Keratinocyte (primary cell): ENCODE measurements at regions not wholly inside any gene's neighbourhood (a gene's known extent, or its start where the extent isn't known, plus 50 kb on each side); places are given as distances from the start of the nearest gene placed in this dataset.

Source experiments
- DNase-seq: peaks from one replicate; pipeline ENCODE4 v3.0.0-alpha.2; 2011; ENCODE audit warnings: low read depth, missing footprints, low spot score
- FAIRE-seq: peaks from 2 replicates; lab custom pipeline; 2011; peaks lifted over from hg19 to GRCh38; lab: Jason Lieb, UNC
- H2AFZ ChIP-seq: 2 replicates; pipeline ENCODE4 v1.6.0; 2012; ENCODE audit warnings: low read length, control low read depth, inconsistent platforms; ENCODE audit not compliant: control insufficient read depth
- H3K27ac ChIP-seq: 2 replicates; pipeline ENCODE4 v1.5.1; 2011; ENCODE audit warnings: low read length; ENCODE audit not compliant: control insufficient read depth, insufficient read depth
- H3K27me3 ChIP-seq: 3 replicates; pipeline ENCODE4 v1.6.0; 2011; ENCODE audit warnings: low read length; ENCODE audit not compliant: control insufficient read depth, insufficient read depth; ENCODE audit errors: extremely low read depth
- H3K36me3 ChIP-seq, 2 experiments: 2 replicates in 1 of 2; 3 replicates in 1 of 2; pipeline ENCODE4 v1.5.1; 2011; ENCODE audit warnings: low read length in 2 of 2, mild to moderate bottlenecking in 1 of 2; ENCODE audit not compliant: control insufficient read depth in 2 of 2, insufficient read depth in 2 of 2; ENCODE audit errors: extremely low read depth in 1 of 2
- H3K4me1 ChIP-seq: 3 replicates; pipeline ENCODE4 v1.5.1; 2011; ENCODE audit warnings: low read length; ENCODE audit not compliant: control insufficient read depth, insufficient read depth; ENCODE audit errors: extremely low read depth
- H3K4me2 ChIP-seq: 3 replicates; pipeline ENCODE4 v1.6.0; 2011; ENCODE audit warnings: low read depth, low read length; ENCODE audit not compliant: control insufficient read depth, insufficient read depth; ENCODE audit errors: extremely low read depth
- H3K4me3 ChIP-seq, 3 experiments: fragments of 200-600 bp in 1 of 3; sonication (generic) in 1 of 3; 2 replicates in 2 of 3; 3 replicates in 1 of 3; pipeline ENCODE4 v1.5.1; 2011 to 2016; ENCODE audit warnings: low read length in 3 of 3, mild to moderate bottlenecking in 3 of 3, control low read depth in 2 of 3, inconsistent platforms in 1 of 3, low read depth in 1 of 3, mixed read lengths in 1 of 3, mixed run types in 1 of 3, moderate library complexity in 1 of 3; ENCODE audit not compliant: control insufficient read depth in 2 of 3, insufficient read depth in 2 of 3; ENCODE audit errors: extremely low read depth in 1 of 3
- H3K79me2 ChIP-seq: 2 replicates; pipeline ENCODE4 v1.6.0; 2012; ENCODE audit warnings: low read length; ENCODE audit not compliant: control insufficient read depth, insufficient read depth
- H3K9ac ChIP-seq: 3 replicates; pipeline ENCODE4 v1.6.0; 2011; ENCODE audit warnings: low read length; ENCODE audit not compliant: control insufficient read depth, insufficient read depth; ENCODE audit errors: extremely low read depth
- H3K9me1 ChIP-seq: 3 replicates; pipeline ENCODE4 v1.6.0; 2011; ENCODE audit warnings: low read length; ENCODE audit not compliant: control insufficient read depth, insufficient read depth; ENCODE audit errors: extremely low read depth
- H3K9me3 ChIP-seq: 2 replicates; pipeline ENCODE4 v1.5.1; 2012; ENCODE audit warnings: low read depth, low read length; ENCODE audit not compliant: control insufficient read depth
- H4K20me1 ChIP-seq: 3 replicates; pipeline ENCODE4 v1.6.0; 2011; ENCODE audit warnings: low read length; ENCODE audit not compliant: control insufficient read depth, insufficient read depth; ENCODE audit errors: extremely low read depth
- CTCF ChIP-seq, 3 experiments: IDR thresholded peaks in 1 of 3; conservative IDR thresholded peaks in 1 of 3; optimal IDR thresholded peaks in 1 of 3; 2 replicates in 2 of 3; 3 replicates in 1 of 3; pipeline versions ENCODE3 to v1.5.1; 2011; ENCODE audit warnings: low read length in 3 of 3, mild to moderate bottlenecking in 3 of 3, moderate library complexity in 2 of 3, control low read depth in 1 of 3, inconsistent platforms in 1 of 3; ENCODE audit not compliant: insufficient read depth in 2 of 3; ENCODE audit errors: extremely low read depth in 1 of 3
- EZH2 ChIP-seq: IDR thresholded peaks from one replicate; pipeline ENCODE4 v1.6.1; 2012; ENCODE audit warnings: inconsistent platforms, mild to moderate bottlenecking, low read length, moderate library complexity
- dilution Hi-C: fragments of 300-500 bp; cut with MboI; formaldehyde crosslinking; loops from one replicate; pipeline ENCODE4 v1.7.0; 2020; ENCODE audit warnings: low sequenced_read_pairs; ENCODE audit not compliant: extremely low pct_ligation_motif_present

GRCh38 chr4:157808796-157809383 is 363.9 kb downstream of the GASK1B start:
- Histone ChIP-seq H3K79me2 (no peaks in the 10 kb centered on the region), H3K27me3 (no peaks in the 10 kb centered on the region), H3K4me3 (no peak overlapping the region), H3K4me2 (no peak overlapping the region), H3K9me1 (no peaks in the 10 kb centered on the region), H4K20me1 (no peaks in the 10 kb centered on the region), H3K9me3 (no peaks in the 10 kb centered on the region), H3K27ac (no peak overlapping the region), H3K36me3 (no peaks in the 10 kb centered on the region), H3K4me1 (no peaks in the 10 kb centered on the region), H2AFZ (no peak overlapping the region), H3K9ac (no peak overlapping the region)
- dilution Hi-C loops, result no loop called here
- FAIRE-seq (no peak), DNase-seq (no peak)
- TF ChIP-seq EZH2 (no peak), CTCF (optimal IDR thresholded peaks at IDR 0.05 in 1 of 3, IDR thresholded peaks at IDR 0.05 in 1 of 3, conservative IDR thresholded peaks at IDR 0.05 in 1 of 3; ENCODE audit: extremely low read depth in 1 of 3, insufficient read depth in 2 of 3, low read length in 3 of 3) (no peak)

- Histone ChIP-seq H4K20me1 (no peaks in the 10 kb centered on the region), H3K27ac (no peak overlapping the region), H3K36me3 (no peaks in the 10 kb centered on the region), H3K9me1 (no peaks in the 10 kb centered on the region), H3K27me3 (no peaks in the 10 kb centered on the region), H2AFZ (no peak overlapping the region), H3K4me1 (no peaks in the 10 kb centered on the region), H3K79me2 (no peaks in the 10 kb centered on the region), H3K9me3 (no peaks in the 10 kb centered on the region), H3K9ac (no peak overlapping the region), H3K4me2 (no peak overlapping the region), H3K4me3 (no peak overlapping the region)
- FAIRE-seq, result no peak
- DNase-seq, result no peak
- TF ChIP-seq EZH2 (no peak), CTCF (optimal IDR thresholded peaks at IDR 0.05 in 1 of 3, IDR thresholded peaks at IDR 0.05 in 1 of 3, conservative IDR thresholded peaks at IDR 0.05 in 1 of 3; ENCODE audit: extremely low read depth in 1 of 3, insufficient read depth in 2 of 3, low read length in 3 of 3) (no peak)
- dilution Hi-C loops, result no loop called here
Observed at GRCh38 chr4:157806184-157806583, 366.6 kb downstream of the GASK1B start.
